Esophagus (tissue), 2 donors: ENCODE measurements at regions not wholly inside any gene's neighbourhood (a gene's known extent, or its start where the extent isn't known, plus 50 kb on each side); places are given as distances from the start of the nearest gene placed in this dataset.

Experiments
- H3K27ac ChIP-seq, 2 donors: one replicate each; pipeline ENCODE4 v1.5.1; 2013; ENCODE audit warnings: low read depth in 2 of 2, mild to moderate bottlenecking in 2 of 2, inconsistent platforms in 1 of 2, low read length in 1 of 2, moderate library complexity in 1 of 2
- H3K27me3 ChIP-seq, 2 donors: one replicate each; pipeline ENCODE4 v1.6.1; 2013; ENCODE audit warnings: low read length in 2 of 2, control low read depth in 1 of 2, mild to moderate bottlenecking in 1 of 2; ENCODE audit not compliant: insufficient read depth in 2 of 2, control insufficient read depth in 1 of 2
- H3K36me3 ChIP-seq, 2 donors: one replicate each; pipeline ENCODE4 v1.6.1; 2013; ENCODE audit warnings: low read length in 1 of 2; ENCODE audit not compliant: control insufficient read depth in 2 of 2, insufficient read depth in 2 of 2
- H3K4me1 ChIP-seq, 2 donors: one replicate each; pipeline ENCODE4 v1.6.1; 2013; ENCODE audit warnings: low read length in 1 of 2; ENCODE audit not compliant: control insufficient read depth in 2 of 2, insufficient read depth in 2 of 2
- H3K4me3 ChIP-seq, 2 donors: one replicate each; pipeline ENCODE4 v1.5.1; 2013; ENCODE audit warnings: low read length in 2 of 2, mild to moderate bottlenecking in 2 of 2, low read depth in 1 of 2, moderate library complexity in 1 of 2
- H3K9me3 ChIP-seq, 2 donors: one replicate each; pipeline ENCODE4 v1.6.1; 2013; ENCODE audit warnings: mild to moderate bottlenecking in 2 of 2, low read depth in 1 of 2, low read length in 1 of 2, moderate library complexity in 1 of 2; ENCODE audit not compliant: control insufficient read depth in 2 of 2, insufficient read depth in 1 of 2
- WGBS, 2 donors: extraction: QIAGEN DNeasy Blood & Tissue Kit; methylation state at CpG; one replicate each; pipeline ENCODE4 v1.1.7; 2013; 5-methylcytosine and 5-hydroxymethylcytosine counted together
- donor health status: healthy with polysubstance abuse.
- donor health status: Bipolar disorder and iron deficiency.

GRCh38 chr4:126251169-126251568, 936.4 kb downstream of the FAT4 start:
- no peaks in the 10 kb centered on the region for H3K27me3 ChIP-seq
- H3K4me3 ChIP-seq: no peak overlapping the region
- no peaks in the 10 kb centered on the region for H3K4me1 ChIP-seq
- H3K36me3 ChIP-seq: no peaks in the 10 kb centered on the region
- no peaks in the 10 kb centered on the region for H3K9me3 ChIP-seq
- no peak overlapping the region for H3K27ac ChIP-seq

- H3K36me3 ChIP-seq: no peaks in the 10 kb centered on the region
- 57 to 77% methylated on average over 2 of the region's 2 CpGs for WGBS, 2 donors
- H3K9me3 ChIP-seq: no peaks in the 10 kb centered on the region
- H3K27me3 ChIP-seq: no peaks in the 10 kb centered on the region
- no peak overlapping the region for H3K27ac ChIP-seq
- no peaks in the 10 kb centered on the region for H3K4me1 ChIP-seq
- no peak overlapping the region for H3K4me3 ChIP-seq
Measured at GRCh38 chr4:126262665-126263064, 947.9 kb downstream of the FAT4 start.

DNA sequence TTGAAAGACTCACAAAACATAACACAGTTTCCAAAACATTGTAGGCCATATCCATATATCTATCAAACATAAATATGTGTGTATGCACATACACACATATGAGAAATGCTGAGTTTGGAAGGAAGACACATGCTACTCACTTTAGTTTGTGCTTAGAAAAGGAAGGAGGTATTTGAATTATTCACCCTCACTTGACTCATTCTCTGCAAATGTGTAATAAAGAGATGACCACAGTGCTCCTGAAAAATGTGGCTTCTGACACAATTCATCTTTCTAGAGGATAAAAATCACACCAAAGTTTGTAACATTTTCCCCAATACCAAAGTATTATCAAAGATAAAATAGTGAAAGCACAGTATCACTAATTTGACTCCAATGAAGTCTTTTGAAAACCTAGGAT, 950.1 kb downstream of the FAT4 start:
- Histone ChIP-seq H3K36me3 (no peaks in the 10 kb centered on the region), H3K27me3 (no peaks in the 10 kb centered on the region), H3K9me3 (no peaks in the 10 kb centered on the region), H3K4me1 (no peaks in the 10 kb centered on the region), H3K4me3 (no peak overlapping the region), H3K27ac (no peak overlapping the region)

- no peaks in the 10 kb centered on the region for H3K9me3 ChIP-seq
Measured at GRCh38 chr4:126265888-126266287, 951.1 kb downstream of the FAT4 start.

DNA sequence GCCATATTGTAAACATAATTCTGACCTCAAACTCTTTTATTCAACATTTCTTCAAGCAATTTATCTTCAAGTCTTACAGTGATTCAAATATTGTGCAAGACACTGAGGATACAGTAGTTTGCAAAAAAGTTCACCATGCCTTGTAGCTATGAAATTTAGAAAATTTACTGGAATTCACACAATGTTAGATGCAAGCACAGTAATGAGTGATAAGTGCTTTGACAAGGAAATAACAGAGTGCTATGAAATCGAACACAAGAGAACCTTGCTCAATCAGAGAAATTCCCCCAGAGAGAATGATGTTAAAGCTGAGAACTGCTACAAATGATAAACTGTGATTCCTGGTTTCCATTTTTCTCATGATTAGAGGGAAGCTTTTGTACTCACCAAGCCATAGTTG, 952.9 kb downstream of the FAT4 start:
- H3K27me3 ChIP-seq: no peaks in the 10 kb centered on the region
- H3K4me1 ChIP-seq: no peaks in the 10 kb centered on the region
- H3K9me3 ChIP-seq: no peaks in the 10 kb centered on the region
- no peaks in the 10 kb centered on the region for H3K36me3 ChIP-seq
- WGBS, 2 donors: 50 to 55% methylated on average over 1 of the region's 1 CpG
- no peak overlapping the region for H3K27ac ChIP-seq
- no peak overlapping the region for H3K4me3 ChIP-seq

More at GRCh38 chr4:126265888-126266287, 951.1 kb downstream of the FAT4 start:
- Histone ChIP-seq H3K27me3 (no peaks in the 10 kb centered on the region), H3K4me1 (no peaks in the 10 kb centered on the region), H3K27ac (no peak overlapping the region), H3K4me3 (no peak overlapping the region), H3K36me3 (no peaks in the 10 kb centered on the region)

GRCh38 chr4:126268106-126268505, 953.4 kb downstream of the FAT4 start:
- Histone ChIP-seq H3K4me1 (no peaks in the 10 kb centered on the region), H3K4me3 (no peak overlapping the region), H3K27me3 (no peaks in the 10 kb centered on the region)

DNA sequence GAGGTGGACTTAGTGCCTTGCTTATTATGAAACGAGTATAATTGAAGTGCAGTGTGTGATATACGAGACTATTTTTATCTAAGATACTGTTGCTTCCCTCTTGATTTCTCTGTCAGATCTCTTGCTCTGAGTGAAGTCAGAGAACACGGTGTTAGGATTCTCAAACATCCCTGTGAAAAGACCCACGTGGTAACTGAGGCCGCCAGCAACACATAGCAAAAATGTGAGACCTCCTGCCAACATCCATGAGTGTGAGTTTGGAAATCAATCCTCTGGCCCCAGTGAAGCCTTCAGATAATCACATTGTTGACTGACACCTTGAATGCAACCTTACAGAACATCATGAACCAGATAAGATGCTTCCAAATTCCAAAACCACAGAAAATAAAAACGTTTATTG, 954.4 kb downstream of the FAT4 start:
- H3K27ac ChIP-seq: no peak overlapping the region
- H3K4me1 ChIP-seq: no peaks in the 10 kb centered on the region
- H3K36me3 ChIP-seq: no peaks in the 10 kb centered on the region
- no peaks in the 10 kb centered on the region for H3K27me3 ChIP-seq
- 58 to 62% methylated on average over 6 of the region's 6 CpGs for WGBS, 2 donors
- H3K9me3 ChIP-seq: no peaks in the 10 kb centered on the region
- H3K4me3 ChIP-seq: no peak overlapping the region

More at GRCh38 chr4:126268106-126268505, 953.4 kb downstream of the FAT4 start:
- Histone ChIP-seq H3K36me3 (no peaks in the 10 kb centered on the region), H3K27ac (no peak overlapping the region), H3K9me3 (no peaks in the 10 kb centered on the region)

DNA sequence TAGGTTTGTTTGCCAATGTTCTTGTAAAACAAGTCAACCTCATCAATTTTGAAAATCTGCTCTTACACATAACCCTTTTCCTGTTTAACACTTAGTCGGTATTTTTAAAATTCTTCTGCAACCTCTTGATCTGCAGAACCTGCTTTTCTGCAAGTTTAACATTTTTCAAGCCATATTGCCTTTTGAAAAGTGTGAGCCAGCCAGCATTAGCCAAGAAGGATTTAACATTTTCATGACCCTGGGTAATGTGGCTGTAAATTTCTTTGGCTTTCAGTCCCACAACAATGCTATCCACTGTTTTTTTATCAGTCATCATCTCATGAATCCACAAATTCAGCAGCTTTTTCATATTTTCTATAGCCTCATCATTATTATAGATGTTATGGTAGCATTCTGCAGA, 956.5 kb downstream of the FAT4 start:
- no peaks in the 10 kb centered on the region for H3K4me1 ChIP-seq
- H3K27me3 ChIP-seq: no peaks in the 10 kb centered on the region
- 38 to 50% methylated on average over 1 of the region's 1 CpG for WGBS, 2 donors
- H3K9me3 ChIP-seq: no peaks in the 10 kb centered on the region
- H3K36me3 ChIP-seq: no peaks in the 10 kb centered on the region
- H3K4me3 ChIP-seq: no peak overlapping the region
- H3K27ac ChIP-seq: no peak overlapping the region

GRCh38 chr4:126273746-126274145, 959.0 kb downstream of the FAT4 start:
- WGBS, 2 donors: 66 to 74% methylated on average over 2 of the region's 2 CpGs
- Histone ChIP-seq H3K27ac (no peak overlapping the region), H3K9me3 (no peaks in the 10 kb centered on the region), H3K4me1 (no peaks in the 10 kb centered on the region), H3K27me3 (no peaks in the 10 kb centered on the region), H3K4me3 (no peak overlapping the region), H3K36me3 (no peaks in the 10 kb centered on the region)

DNA sequence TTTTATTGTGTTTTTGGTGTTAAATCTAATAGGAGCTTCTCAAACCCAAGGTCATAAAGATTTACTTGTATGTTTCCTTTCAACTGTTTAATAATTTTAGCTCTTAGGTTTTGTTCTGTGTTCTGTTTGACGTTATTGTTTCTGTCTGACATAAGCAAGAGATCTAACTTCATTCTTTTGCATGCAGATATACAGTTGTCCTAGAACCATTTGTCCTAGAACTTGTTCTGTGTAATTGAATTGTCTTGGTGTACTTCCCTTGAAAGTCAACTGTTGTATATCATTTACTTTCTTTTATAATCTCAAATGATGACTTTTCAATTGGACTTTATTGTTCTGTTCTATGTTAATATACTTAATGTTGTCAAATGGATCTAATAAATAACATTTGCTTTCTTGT, 977.1 kb downstream of the FAT4 start:
- no peak overlapping the region for H3K4me3 ChIP-seq
- H3K4me1 ChIP-seq: no peaks in the 10 kb centered on the region
- WGBS, 2 donors: 64 to 65% methylated on average over 1 of the region's 1 CpG
- no peaks in the 10 kb centered on the region for H3K36me3 ChIP-seq
- no peaks in the 10 kb centered on the region for H3K9me3 ChIP-seq
- no peak overlapping the region for H3K27ac ChIP-seq
- H3K27me3 ChIP-seq: no peaks in the 10 kb centered on the region
